Activated T-helper 17 cell treated with anti-CD3 and anti-CD28 coated beads, Interleukin-2, amount 50 U/mL, for 72 hours (primary cell): ENCODE measurements at regions not wholly inside any gene's neighbourhood (a gene's known extent, or its start where the extent isn't known, plus 50 kb on each side); places are given as distances from the start of the nearest gene placed in this dataset.

Experiments
- ATAC-seq: fragments of 150-1000 bp; cut with Tn5 transposase; replicated peaks from 2 replicates; pipeline ENCODE4 v1.10.0; 2021; ENCODE audit warnings: mild to moderate bottlenecking, moderate library complexity
- H3K27ac Mint-ChIP-seq: one replicate; pipeline ENCODE4 v1.8.0; 2022; ENCODE audit warnings: mixed read lengths
- H3K27me3 Mint-ChIP-seq: one replicate; pipeline ENCODE4 v1.8.0; 2022; ENCODE audit warnings: mixed read lengths
- H3K36me3 Mint-ChIP-seq: one replicate; pipeline ENCODE4 v1.8.0; 2022; ENCODE audit warnings: low read depth, mild to moderate bottlenecking, mixed read lengths
- H3K4me1 Mint-ChIP-seq: one replicate; pipeline ENCODE4 v1.8.0; 2022; ENCODE audit warnings: mixed read lengths
- H3K4me3 Mint-ChIP-seq: one replicate; pipeline ENCODE4 v1.8.0; 2022; ENCODE audit warnings: mild to moderate bottlenecking, mixed read lengths
- H3K9me3 Mint-ChIP-seq: one replicate; pipeline ENCODE4 v1.8.0; 2022; ENCODE audit warnings: mixed read lengths

DNA sequence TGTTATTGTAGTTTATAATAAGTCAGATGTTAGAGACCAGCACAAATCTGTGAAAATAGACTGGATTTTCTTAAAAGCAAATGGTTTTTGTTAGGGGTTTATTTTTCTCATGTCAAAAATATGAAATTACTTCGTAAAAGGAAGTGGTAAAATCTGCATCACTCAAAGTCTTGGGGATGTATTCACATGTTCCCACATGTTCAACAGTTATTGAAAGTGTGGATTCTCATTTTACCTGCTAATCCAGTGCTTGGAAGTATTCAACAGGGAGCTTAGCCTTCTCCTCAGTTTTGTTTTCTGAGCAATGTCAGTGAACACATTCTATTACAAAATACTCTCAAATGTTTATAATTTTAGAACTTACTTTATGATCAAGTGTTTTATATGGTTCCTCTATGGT lies 352.0 kb downstream of the SOX2 start:
- no peak for ATAC-seq
- no peak overlapping the region for H3K4me3 Mint-ChIP-seq
- no peaks in the 10 kb centered on the region for H3K27me3 Mint-ChIP-seq
- no peaks in the 10 kb centered on the region for H3K36me3 Mint-ChIP-seq
- H3K9me3 Mint-ChIP-seq, result no peaks in the 10 kb centered on the region
- H3K27ac Mint-ChIP-seq, result no peak overlapping the region
- H3K4me1 Mint-ChIP-seq, result no peaks in the 10 kb centered on the region

DNA sequence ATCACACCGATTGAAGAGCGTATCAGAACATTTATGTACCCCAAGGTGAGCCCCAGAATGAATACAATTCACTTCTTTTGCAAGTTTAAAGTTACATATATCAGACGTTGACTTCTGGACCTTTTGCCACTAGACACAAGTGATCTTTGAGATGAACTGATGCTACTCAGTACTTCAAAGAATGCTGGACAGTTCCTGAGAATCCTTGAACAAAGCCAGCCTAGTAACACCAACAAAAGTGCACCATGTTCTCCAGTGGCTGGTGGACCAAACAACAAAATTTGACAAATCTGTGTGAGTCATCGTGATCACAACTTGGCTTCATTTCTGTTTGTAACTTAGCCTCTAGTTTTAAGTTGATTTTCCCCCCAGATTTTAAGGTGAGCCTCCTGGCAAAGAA lies 355.7 kb downstream of the SOX2 start:
- Mint-ChIP-seq H3K27me3 (no peaks in the 10 kb centered on the region), H3K36me3 (no peaks in the 10 kb centered on the region), H3K27ac (no peak overlapping the region), H3K4me1 (no peaks in the 10 kb centered on the region), H3K4me3 (no peak overlapping the region), H3K9me3 (no peaks in the 10 kb centered on the region)
- ATAC-seq, result no peak

DNA sequence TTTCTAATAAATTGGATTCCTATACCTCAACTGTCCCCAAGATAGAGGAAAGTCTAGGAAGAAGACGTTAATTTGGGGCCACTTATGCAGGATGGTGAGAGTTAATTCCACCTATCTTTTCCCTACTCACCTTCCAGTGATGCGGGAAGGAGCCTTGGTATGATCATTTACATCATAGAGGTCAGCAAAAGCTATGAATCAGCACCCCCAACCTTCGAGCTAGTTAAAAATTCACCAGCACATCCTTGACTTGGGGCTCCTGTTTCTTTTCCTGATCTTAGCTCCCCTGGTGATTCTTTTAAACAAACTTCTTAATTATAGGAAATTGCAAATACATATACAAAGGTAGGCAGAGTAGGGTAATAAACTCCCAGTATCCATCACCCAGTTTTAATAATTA lies 366.6 kb downstream of the SOX2 start:
- Mint-ChIP-seq H3K4me3 (no peak overlapping the region), H3K27ac (no peak overlapping the region), H3K27me3 (no peaks in the 10 kb centered on the region), H3K36me3 (no peaks in the 10 kb centered on the region), H3K4me1 (no peaks in the 10 kb centered on the region), H3K9me3 (no peaks in the 10 kb centered on the region)
- no peak for ATAC-seq

DNA sequence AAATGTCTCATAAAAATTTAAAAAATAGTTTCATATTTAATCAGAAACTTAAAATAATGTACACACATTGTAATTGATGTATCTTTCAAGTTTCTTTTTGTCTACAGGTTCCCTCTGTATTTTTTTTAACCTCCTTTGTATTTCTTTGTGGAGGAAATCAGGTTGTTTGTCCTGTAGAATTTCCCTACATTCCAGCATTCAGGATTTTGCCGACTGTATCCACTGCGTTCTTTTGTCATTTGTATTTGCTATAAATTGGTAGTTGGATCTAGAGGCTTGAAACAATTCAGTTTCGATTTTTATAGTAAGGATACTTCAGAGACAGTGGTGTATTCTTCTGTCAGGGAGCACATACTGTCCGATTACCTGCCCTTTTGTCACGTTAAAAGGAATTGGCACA lies 367.2 kb downstream of the SOX2 start:
- Mint-ChIP-seq H3K4me3 (no peak overlapping the region), H3K27ac (no peak overlapping the region), H3K4me1 (no peaks in the 10 kb centered on the region), H3K27me3 (no peaks in the 10 kb centered on the region), H3K9me3 (no peaks in the 10 kb centered on the region), H3K36me3 (no peaks in the 10 kb centered on the region)
- ATAC-seq, result no peak

DNA sequence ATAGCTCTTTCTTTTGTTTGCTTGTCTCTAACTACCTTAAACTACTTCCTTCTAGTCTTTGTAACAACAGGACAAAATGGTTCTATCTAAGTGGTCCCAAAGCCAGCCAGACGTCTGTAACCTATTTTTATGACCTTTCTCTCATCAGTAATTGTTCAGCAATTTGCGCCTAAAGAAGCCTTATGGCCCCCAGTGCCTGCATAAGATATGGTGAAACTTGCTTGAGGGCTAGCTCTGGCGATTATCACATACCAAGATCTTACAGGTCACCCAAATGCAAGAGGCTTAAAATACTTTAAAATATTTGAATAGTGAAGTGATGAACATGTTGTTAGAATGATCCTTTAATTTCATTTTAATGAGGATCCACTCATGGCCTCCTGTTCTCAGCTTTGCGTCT lies 369.4 kb downstream of the SOX2 start:
- no peak overlapping the region for H3K4me3 Mint-ChIP-seq
- H3K27me3 Mint-ChIP-seq, result no peaks in the 10 kb centered on the region
- H3K27ac Mint-ChIP-seq, result no peak overlapping the region
- H3K36me3 Mint-ChIP-seq, result no peaks in the 10 kb centered on the region
- H3K4me1 Mint-ChIP-seq, result no peaks in the 10 kb centered on the region
- no peak for ATAC-seq
- H3K9me3 Mint-ChIP-seq, result no peaks in the 10 kb centered on the region

DNA sequence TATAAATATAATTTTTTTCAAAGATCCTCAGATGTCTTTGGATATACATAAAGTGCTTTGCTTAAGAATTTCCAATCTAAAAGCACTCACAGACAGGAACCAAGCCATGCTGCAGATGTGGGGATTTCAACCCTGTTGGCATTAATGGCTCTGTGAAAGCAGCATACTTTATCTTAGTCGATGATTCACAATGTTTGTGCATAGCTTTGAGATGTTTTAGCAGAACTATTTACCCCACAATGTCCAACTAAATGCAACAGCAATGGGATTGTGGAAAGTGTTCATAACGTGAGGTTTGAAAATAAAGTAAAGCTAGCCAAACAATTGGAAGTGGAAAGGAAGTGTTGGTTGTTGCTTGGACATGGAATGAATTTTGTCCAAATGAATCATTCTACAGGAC lies 371.4 kb downstream of the SOX2 start:
- no peaks in the 10 kb centered on the region for H3K27me3 Mint-ChIP-seq
- no peak overlapping the region for H3K27ac Mint-ChIP-seq
- H3K36me3 Mint-ChIP-seq, result no peaks in the 10 kb centered on the region
- H3K4me3 Mint-ChIP-seq, result no peak overlapping the region
- H3K4me1 Mint-ChIP-seq, result no peaks in the 10 kb centered on the region
- H3K9me3 Mint-ChIP-seq, result no peaks in the 10 kb centered on the region
- ATAC-seq, result no peak

DNA sequence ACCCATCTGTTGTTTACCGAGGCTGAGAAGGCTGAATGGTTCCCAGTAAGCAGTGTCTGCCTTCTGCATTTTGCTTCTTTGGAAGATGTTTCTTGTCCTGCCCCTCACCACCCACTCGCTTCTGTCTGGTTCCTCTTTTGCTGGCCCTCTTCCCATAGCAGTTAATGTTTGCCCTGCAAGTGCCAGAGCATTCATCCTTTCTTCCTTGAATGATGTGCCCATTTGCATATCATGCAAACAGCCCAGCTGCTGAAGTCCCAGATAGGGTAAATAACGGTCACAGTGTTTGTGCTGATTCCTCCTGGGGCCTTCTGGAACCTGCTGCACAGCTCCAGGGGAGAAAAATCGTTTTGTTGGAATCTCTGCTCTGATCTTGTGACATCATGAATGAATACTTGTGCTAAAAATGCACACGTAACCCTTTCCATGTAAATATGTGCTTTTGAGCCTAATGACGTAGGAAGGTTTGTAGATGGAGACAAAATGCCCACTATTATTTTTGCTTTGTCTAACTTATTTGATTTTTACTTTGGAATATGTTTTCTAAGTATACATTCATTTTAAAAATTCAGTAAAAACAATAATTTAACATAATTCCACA lies 381.0 kb downstream of the SOX2 start:
- peaks cover 12% of the 10 kb centered on the region for H3K9me3 Mint-ChIP-seq

DNA sequence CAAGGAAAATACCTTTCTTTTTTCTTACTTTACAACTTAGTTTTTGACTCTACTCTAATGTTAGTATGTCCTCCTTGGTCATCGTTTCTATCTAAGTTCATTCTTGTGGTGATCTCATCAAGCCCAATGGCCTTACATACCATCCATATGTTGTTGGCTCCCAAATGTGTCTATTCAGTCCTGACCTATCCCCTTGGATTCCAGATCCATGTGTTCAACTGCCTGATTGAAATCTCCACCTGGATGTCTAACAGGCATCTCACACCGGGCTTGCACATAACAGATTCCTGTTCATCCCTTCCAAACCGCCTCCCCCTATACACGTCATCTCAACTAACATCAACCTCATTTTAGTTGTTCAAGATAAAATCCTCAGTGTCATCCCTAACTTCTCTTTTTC lies 382.6 kb downstream of the SOX2 start:
- H3K9me3 Mint-ChIP-seq, result peaks cover 12% of the 10 kb centered on the region
- no peak overlapping the region for H3K27ac Mint-ChIP-seq
- H3K27me3 Mint-ChIP-seq, result no peaks in the 10 kb centered on the region
- H3K36me3 Mint-ChIP-seq, result no peaks in the 10 kb centered on the region
- no peak overlapping the region for H3K4me3 Mint-ChIP-seq
- H3K4me1 Mint-ChIP-seq, result no peaks in the 10 kb centered on the region
- no peak for ATAC-seq

More for the DNA sequence above, 381.0 kb downstream of the SOX2 start:
- Mint-ChIP-seq H3K27ac (no peak overlapping the region), H3K4me1 (no peaks in the 10 kb centered on the region), H3K4me3 (no peak overlapping the region), H3K36me3 (no peaks in the 10 kb centered on the region), H3K27me3 (no peaks in the 10 kb centered on the region)
- ATAC-seq, result no peak

DNA sequence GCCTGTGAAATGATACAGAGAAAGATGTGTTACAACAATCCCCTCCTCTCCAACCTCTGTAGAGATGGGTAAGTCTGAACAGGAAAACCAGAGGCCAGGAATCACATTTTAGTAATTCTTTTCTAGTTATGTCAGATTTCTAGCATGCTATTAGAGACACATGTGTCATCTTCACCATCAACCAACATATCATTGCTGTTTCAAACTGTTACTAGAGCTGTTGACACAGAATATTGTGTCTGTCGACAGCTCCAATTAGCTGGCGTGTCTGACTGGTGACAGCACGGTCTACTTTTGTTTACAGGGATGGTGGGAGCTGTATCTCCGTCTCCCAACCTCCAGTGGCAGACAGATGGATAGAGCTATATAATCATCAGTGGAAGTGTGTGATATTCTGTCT lies 393.2 kb downstream of the SOX2 start:
- Mint-ChIP-seq H3K27ac (no peak overlapping the region), H3K4me3 (no peak overlapping the region), H3K27me3 (no peaks in the 10 kb centered on the region), H3K4me1 (no peaks in the 10 kb centered on the region), H3K9me3 (peaks cover 5% of the 10 kb centered on the region), H3K36me3 (no peaks in the 10 kb centered on the region)
- no peak for ATAC-seq

DNA sequence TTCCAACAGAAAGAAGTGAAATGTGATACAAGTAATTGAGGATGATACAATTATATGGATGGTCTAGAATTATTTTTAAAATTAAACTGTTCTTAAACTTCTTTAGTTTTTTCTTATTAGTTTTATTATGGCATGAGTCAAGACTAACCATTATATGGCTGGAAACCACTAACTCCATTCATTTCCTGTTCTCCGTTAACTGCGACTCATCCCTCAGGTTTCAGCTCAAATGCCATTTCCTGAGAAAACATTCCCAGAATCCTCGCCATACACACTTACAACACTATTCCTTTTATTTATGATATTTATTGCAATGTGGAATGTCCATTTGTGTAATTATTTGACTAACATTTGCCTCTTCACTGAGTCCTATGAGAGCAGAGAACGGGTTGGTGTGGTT lies 394.1 kb downstream of the SOX2 start:
- peaks cover 8% of the 10 kb centered on the region for H3K9me3 Mint-ChIP-seq
- no peaks in the 10 kb centered on the region for H3K36me3 Mint-ChIP-seq
- H3K27me3 Mint-ChIP-seq, result no peaks in the 10 kb centered on the region
- H3K4me1 Mint-ChIP-seq, result no peaks in the 10 kb centered on the region
- ATAC-seq, result no peak
- H3K4me3 Mint-ChIP-seq, result no peak overlapping the region
- H3K27ac Mint-ChIP-seq, result no peak overlapping the region

DNA sequence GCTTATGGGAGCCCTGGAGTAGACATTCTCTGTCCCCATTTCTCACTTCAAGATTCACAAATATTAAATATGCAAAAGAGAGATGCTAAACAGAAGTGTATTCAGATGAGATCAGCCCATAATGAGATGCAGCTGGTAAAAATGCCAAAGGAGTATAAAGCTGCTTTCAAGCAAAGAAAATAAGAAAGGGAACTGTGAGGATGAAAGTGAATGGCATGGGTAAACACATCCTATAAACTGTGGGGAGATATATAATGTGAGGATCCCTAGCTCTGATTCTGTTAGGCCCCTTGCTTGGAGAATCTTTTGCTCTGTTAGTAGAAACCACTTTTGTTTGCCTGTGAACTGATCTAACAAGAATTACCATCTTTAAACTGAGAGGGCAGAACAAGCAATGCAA lies 396.6 kb downstream of the SOX2 start:
- Mint-ChIP-seq H3K27ac (no peak overlapping the region), H3K27me3 (no peaks in the 10 kb centered on the region), H3K36me3 (no peaks in the 10 kb centered on the region), H3K4me3 (no peak overlapping the region), H3K4me1 (no peaks in the 10 kb centered on the region), H3K9me3 (peaks cover 4% of the 10 kb centered on the region)
- no peak for ATAC-seq

DNA sequence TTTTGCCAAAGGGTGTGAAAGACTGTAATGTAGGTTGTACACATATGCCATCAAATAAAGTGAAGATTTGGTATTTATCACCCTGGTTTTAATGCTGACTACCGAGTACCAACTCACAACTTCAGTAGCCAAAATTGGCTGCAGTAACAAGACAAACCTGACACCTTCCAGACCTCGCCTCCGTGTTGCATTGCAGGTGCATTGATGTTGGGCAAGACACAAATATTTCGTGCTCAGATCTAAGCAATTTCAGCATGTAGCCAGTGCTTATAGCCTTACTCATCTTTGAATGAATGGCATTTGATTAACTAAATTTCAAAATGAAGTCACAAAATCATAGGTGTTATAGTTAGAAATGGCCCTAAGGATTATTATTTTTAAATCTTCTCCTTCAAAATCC lies 400.2 kb downstream of the SOX2 start:
- Mint-ChIP-seq H3K36me3 (no peaks in the 10 kb centered on the region), H3K4me3 (no peak overlapping the region), H3K4me1 (no peaks in the 10 kb centered on the region), H3K27ac (no peak overlapping the region), H3K9me3 (peaks cover 12% of the 10 kb centered on the region), H3K27me3 (no peaks in the 10 kb centered on the region)
- ATAC-seq, result no peak

DNA sequence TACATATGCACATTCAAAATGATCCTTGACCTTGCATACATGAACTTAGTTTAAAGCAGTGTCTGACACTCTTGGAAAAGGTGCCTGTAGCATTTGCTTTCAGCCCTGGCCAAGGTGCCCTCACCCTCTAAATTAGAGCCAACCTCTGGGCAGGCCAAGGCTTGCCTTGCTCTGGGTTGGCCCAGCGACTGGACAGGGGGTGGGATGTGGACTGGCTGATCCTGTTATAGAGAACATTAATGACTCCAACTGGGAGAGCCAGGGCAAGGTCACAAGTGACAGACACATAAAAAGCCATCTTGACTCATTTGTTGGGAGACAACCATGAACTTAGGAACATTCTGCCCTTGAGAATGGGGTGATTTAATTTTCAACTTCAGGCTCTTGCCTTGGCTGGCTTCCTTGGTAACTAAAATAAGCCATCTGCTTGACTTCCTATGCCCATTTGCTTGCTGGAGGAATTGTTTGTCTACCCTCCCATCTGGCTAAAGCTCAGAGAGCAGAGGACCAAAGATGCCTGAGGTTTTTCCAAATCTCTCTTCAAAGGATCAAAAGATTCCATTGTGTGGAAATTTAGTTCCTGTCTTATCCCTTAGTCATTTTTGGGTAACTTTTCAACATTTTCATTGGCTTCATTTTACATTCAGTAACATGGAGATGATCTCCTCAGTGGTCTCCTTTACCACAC lies 403.7 kb downstream of the SOX2 start:
- no peak overlapping the region for H3K27ac Mint-ChIP-seq
- H3K9me3 Mint-ChIP-seq, result peaks cover 12% of the 10 kb centered on the region
- H3K36me3 Mint-ChIP-seq, result no peaks in the 10 kb centered on the region
- no peaks in the 10 kb centered on the region for H3K27me3 Mint-ChIP-seq
- H3K4me1 Mint-ChIP-seq, result no peaks in the 10 kb centered on the region
- ATAC-seq, result no peak
- H3K4me3 Mint-ChIP-seq, result no peak overlapping the region

DNA sequence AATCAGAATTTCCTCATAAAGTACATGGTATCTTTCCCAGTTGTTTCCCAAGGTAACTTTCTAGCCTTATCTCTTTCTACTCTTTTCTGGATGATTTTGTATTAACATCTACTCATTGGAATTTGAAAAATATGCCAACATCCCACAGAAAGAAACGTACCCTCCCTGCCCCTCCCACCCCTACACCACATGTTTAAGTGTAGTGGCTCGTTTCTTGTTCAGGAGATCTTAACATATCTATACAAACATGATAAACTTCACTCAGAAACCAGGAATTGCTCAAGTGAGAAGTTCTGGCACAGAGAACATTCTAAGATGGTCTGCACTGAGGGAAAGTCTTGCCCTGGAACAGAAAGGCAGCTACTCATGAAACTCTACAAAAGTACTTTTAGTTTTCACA lies 404.7 kb downstream of the SOX2 start:
- peaks cover 8% of the 10 kb centered on the region for H3K9me3 Mint-ChIP-seq
- H3K27me3 Mint-ChIP-seq, result no peaks in the 10 kb centered on the region
- no peak overlapping the region for H3K27ac Mint-ChIP-seq
- no peaks in the 10 kb centered on the region for H3K4me1 Mint-ChIP-seq
- H3K4me3 Mint-ChIP-seq, result no peak overlapping the region
- ATAC-seq, result no peak
- H3K36me3 Mint-ChIP-seq, result no peaks in the 10 kb centered on the region

DNA sequence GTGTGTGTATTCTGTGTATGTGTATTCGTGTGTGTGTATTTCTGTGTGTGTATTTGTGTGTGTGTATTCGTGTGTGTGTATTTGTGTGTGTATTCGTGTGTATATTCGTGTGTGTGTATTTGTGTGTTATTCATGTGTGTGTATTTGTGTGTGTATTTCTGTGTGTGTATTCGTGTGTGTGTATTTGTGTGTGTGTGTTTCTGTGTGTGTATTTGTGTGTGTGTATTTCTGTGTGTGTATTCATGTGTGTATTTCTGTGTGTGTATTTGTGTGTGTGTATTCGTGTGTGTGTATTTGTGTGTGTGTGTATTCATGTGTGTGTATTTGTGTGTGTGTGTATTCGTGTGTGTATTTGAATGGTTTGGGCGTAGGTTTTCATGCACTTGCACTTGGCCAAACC lies 405.4 kb downstream of the SOX2 start:
- Mint-ChIP-seq H3K4me1 (no peaks in the 10 kb centered on the region), H3K27ac (no peak overlapping the region), H3K9me3 (peaks cover 8% of the 10 kb centered on the region), H3K36me3 (no peaks in the 10 kb centered on the region), H3K4me3 (no peak overlapping the region), H3K27me3 (no peaks in the 10 kb centered on the region)
- ATAC-seq, result no peak

DNA sequence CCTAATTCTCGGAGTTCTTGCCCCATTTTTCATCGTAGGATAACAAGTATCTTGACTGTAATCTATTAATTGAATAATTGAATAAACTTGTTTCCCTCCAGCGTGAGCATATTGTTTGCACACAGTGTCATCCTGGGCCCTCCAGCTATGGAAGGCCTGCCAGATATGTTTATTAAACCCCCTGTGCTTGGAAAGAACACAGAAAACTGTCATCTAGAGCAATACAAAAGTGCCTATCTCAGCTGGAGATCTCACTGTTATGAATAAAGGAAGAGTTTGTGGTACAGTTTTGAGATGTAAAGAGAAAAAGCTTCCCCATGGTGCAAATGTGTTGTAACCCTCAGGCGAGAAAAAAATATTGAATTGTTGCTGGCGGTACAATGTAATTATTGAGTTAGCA lies 405.9 kb downstream of the SOX2 start:
- no peak overlapping the region for H3K4me3 Mint-ChIP-seq
- peaks cover 8% of the 10 kb centered on the region for H3K9me3 Mint-ChIP-seq
- no peaks in the 10 kb centered on the region for H3K27me3 Mint-ChIP-seq
- H3K27ac Mint-ChIP-seq, result no peak overlapping the region
- ATAC-seq, result no peak
- H3K4me1 Mint-ChIP-seq, result no peaks in the 10 kb centered on the region
- no peaks in the 10 kb centered on the region for H3K36me3 Mint-ChIP-seq
